ENCODE measurements at regions not wholly inside any gene's neighbourhood (a gene's known extent, or its start where the extent isn't known, plus 50 kb on each side); places are given as distances from the start of the nearest gene placed in this dataset.
"Not testable (repeated sequence)": the region's sequence is repeated elsewhere in the genome, so short reads cannot be mapped to it uniquely, and the experiment has no call there.

GRCh38 chr16:26826500-26826899 is 240.2 kb upstream of the C16orf82 start:
- no peak for DNase-seq (ENCODE audit: low read depth)
- TF ChIP-seq CTCF (IDR thresholded peaks at IDR 0.05; ENCODE audit: low read depth, low read length) (no peak), MAX (IDR thresholded peaks at IDR 0.05; ENCODE audit: low read depth, low read length) (no peak), MYC (IDR thresholded peaks at IDR 0.05; ENCODE audit: low read depth, low read length) (no peak), POLR2A (IDR thresholded peaks at IDR 0.05; ENCODE audit: extremely low read depth, insufficient read length) (no peak)
- no peak overlapping the region for H3K4me3 ChIP-seq (ENCODE audit: low read depth, low read length)

- no peak for DNase-seq (ENCODE audit: low read depth)
- TF ChIP-seq MAX (IDR thresholded peaks at IDR 0.05; ENCODE audit: low read depth, low read length) = no peak
- no peak for TF ChIP-seq CTCF (IDR thresholded peaks at IDR 0.05; ENCODE audit: low read depth, low read length)
- no peak for TF ChIP-seq MYC (IDR thresholded peaks at IDR 0.05; ENCODE audit: low read depth, low read length)
- no peak for TF ChIP-seq POLR2A (IDR thresholded peaks at IDR 0.05; ENCODE audit: extremely low read depth, insufficient read length)
- H3K4me3 ChIP-seq (ENCODE audit: low read depth, low read length) = no peak overlapping the region
Measured at GRCh38 chr16:26827386-26827785, 239.3 kb upstream of the C16orf82 start.

GRCh38 chr16:26830428-26831127 is 236.1 kb upstream of the C16orf82 start:
- no peak for TF ChIP-seq MAX (IDR thresholded peaks at IDR 0.05; ENCODE audit: low read depth, low read length)
- no peak for TF ChIP-seq MYC (IDR thresholded peaks at IDR 0.05; ENCODE audit: low read depth, low read length)
- TF ChIP-seq POLR2A (IDR thresholded peaks at IDR 0.05; ENCODE audit: extremely low read depth, insufficient read length) = no peak
- TF ChIP-seq CTCF (IDR thresholded peaks at IDR 0.05; ENCODE audit: low read depth, low read length) = no peak
- DNase-seq (ENCODE audit: low read depth) = no peak
- no peak overlapping the region for H3K4me3 ChIP-seq (ENCODE audit: low read depth, low read length)

- DNase-seq (ENCODE audit: low read depth); H3K4me3 ChIP-seq (ENCODE audit: low read depth, low read length): not testable (repeated sequence)
Measured at GRCh38 chr16:26836114-26836513, 230.6 kb upstream of the C16orf82 start.

- TF ChIP-seq MAX (IDR thresholded peaks at IDR 0.05; ENCODE audit: low read depth, low read length) (no peak), MYC (IDR thresholded peaks at IDR 0.05; ENCODE audit: low read depth, low read length) (no peak), POLR2A (IDR thresholded peaks at IDR 0.05; ENCODE audit: extremely low read depth, insufficient read length) (no peak), CTCF (IDR thresholded peaks at IDR 0.05; ENCODE audit: low read depth, low read length) (no peak)
- no peak overlapping the region for H3K4me3 ChIP-seq (ENCODE audit: low read depth, low read length)
- no peak for DNase-seq (ENCODE audit: low read depth)
Measured at GRCh38 chr16:26838931-26839330, 227.8 kb upstream of the C16orf82 start.

- H3K4me3 ChIP-seq (ENCODE audit: low read depth, low read length) = no peak overlapping the region
- no peak for DNase-seq (ENCODE audit: low read depth)
- TF ChIP-seq MAX (IDR thresholded peaks at IDR 0.05; ENCODE audit: low read depth, low read length) (no peak), CTCF (IDR thresholded peaks at IDR 0.05; ENCODE audit: low read depth, low read length) (no peak), POLR2A (IDR thresholded peaks at IDR 0.05; ENCODE audit: extremely low read depth, insufficient read length) (no peak), MYC (IDR thresholded peaks at IDR 0.05; ENCODE audit: low read depth, low read length) (no peak)
Measured at GRCh38 chr16:26840691-26841090, 226.0 kb upstream of the C16orf82 start.
